NCI-H1417 treated with DMSO at 0.1 percent for 48 hours (cell line): ENCODE measurements at regions not wholly inside any gene's neighbourhood (a gene's known extent, or its start where the extent isn't known, plus 50 kb on each side); places are given as distances from the start of the nearest gene placed in this dataset.

Experiments used
- DNase-seq: peaks from one replicate; lab custom pipeline; 2025; lab: John Stamatoyannopoulos, UW

DNA sequence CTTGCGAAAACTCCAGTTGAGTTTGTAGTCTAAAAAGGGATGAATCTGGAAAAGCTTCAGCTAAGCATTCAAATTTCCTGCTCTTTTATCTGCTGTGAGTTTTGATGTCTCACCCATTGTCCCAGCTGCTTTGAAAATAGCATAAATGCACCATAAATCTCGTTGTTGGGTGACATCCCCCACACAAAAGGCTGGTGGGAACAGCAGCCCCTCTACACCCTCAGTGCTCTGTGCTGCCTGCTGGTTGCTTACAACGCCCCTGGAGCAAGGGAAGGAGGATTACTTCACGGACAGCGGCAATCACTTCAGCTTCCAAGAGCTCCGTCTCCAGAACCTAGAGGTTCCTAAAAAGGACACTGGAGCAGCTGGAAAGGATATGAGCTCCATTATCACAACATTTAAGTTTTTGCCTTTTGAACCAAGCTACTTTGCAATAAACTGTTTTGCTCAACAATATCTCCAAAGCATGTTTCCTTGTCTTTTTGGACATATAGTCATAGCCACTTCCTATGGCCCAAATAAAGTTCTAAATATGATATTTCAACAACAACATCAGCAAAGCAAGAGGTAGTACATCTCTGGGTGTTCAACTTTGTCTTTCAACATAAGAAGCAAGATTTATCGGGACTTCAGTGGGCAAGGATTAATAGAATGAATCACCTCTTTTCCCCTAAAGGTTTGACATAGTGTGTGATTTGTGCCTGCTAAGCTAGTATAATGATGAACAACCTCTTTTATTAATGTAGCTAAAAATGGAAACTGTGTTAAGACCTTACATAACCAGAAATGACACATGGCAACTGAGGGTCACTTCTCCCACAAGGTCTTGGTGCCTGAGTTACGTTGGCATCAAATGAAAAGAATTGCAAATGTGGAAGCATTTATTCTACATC lies 413.5 kb downstream of the TXNL1 start:
- no peak for DNase-seq

- DNase-seq: no peak
Observed at GRCh38 chr18:56221195-56222065, 417.0 kb downstream of the TXNL1 start.

DNA sequence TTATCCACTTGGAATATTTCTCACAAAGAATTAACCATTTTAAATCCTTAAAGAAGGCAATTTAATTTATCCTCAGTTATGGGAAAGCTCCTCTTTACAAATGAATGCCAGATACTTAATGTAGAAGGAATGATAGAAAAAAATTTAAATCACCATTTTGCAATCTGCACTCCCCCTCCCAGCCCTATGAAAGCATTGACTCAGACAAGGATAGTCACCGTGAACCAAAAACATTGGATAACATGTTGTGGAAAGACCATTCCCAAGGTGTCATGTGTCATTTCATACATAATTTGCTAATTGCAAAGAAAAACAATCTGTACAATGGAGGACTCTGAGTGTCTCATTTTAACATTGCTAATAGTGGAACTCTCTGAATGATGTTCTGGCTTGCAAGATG lies 421.0 kb downstream of the TXNL1 start:
- DNase-seq: no peak

DNA sequence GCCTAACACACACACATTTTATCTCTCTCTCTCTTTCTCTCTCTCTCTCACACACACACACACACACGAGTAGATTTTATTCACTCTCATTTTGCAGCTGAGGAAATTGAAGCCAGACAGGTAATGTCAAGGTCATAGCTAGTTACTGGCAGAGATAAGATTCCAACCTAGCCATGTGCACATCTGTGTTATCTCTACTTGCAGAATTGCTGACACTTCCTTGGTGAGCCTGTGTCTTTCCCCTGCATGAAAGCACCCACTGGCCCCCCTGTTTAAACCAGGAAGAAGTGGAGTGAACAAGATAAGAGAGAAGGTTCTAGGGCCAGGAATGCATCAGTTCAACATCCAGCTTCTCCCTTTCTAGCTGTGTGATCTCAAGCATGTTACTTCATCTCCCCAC lies 423.7 kb downstream of the TXNL1 start:
- DNase-seq: no peak

- no peak for DNase-seq
Observed at GRCh38 chr18:56210520-56210919, 427.9 kb downstream of the TXNL1 start.

DNA sequence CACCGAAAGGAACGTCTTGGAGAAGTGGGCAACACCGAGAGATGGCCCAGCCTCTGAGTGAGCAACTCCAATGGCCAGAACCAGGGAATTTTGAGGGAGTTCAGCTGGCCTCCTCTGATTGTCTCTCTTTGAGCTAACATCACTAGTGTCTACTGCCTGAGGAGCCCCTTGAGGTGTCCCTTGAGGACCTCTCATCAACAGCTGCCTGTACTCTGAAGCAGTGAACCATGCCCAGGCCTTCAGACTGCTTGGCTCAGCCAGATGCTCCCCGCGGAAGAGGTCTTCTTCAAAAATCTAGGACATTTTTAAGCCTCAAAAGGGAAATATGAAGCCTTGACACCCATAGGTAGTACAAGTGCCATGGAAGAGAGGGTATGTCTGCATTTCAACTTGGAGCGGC lies 430.4 kb downstream of the TXNL1 start:
- no peak for DNase-seq

- no peak for DNase-seq
Observed at GRCh38 chr18:56204052-56204451, 434.3 kb downstream of the TXNL1 start.

- no peak for DNase-seq
Observed at GRCh38 chr18:56202678-56203077, 435.7 kb downstream of the TXNL1 start.

DNA sequence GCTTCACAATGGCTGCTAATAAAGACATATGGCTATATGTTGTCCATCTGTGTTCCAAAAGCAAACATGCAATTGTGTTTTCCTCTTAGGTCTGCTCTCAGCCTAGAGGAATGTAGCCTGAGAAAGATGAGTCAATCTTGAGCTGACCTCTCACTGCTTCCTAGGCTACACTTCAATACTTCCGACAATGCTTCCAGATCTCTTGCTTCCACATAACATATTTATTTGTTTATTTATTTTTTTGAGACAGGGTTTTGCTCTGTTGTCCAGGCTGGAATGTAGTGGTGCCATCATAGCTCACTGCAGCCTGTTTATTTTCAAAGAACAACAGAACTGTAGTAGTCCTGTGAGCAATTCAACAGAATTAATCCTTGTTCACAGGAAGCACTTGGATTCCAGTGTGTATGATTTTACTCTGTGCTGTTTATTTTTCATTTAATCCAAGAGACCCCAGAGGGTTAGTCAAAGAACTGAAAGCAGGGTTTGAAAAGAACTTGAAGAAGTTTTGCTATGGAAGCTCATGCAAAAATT lies 437.9 kb downstream of the TXNL1 start:
- DNase-seq: no peak

- no peak for DNase-seq
Observed at GRCh38 chr18:56199580-56200330, 438.6 kb downstream of the TXNL1 start.

DNA sequence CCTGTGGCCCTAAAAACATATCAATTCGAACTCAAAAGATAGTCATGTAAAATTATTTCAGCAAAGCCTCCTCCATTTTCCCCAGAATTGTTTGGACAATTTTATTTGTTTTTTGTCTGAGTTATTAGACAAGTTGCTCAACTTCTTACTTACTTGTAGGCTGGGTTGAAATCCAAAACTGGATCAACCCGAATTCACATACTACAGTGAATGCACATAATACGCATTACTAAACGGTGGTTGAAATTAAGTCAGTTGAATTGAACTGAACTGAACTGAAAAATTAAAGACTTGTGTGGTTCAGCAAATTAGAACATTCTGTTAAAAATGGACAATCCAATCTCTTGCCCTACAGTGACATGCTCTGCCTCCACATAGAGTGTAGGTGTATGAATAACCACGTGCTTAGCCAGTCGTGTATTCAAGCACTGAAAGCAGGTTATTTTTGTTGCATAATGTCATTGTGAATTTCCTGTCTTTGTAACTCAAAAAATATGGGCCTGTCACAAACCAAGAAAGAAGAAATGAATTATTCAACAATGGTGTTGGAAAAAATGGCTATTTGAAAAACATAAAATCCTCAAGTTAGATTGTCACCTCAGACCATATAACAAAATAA lies 441.0 kb downstream of the TXNL1 start:
- DNase-seq: no peak

DNA sequence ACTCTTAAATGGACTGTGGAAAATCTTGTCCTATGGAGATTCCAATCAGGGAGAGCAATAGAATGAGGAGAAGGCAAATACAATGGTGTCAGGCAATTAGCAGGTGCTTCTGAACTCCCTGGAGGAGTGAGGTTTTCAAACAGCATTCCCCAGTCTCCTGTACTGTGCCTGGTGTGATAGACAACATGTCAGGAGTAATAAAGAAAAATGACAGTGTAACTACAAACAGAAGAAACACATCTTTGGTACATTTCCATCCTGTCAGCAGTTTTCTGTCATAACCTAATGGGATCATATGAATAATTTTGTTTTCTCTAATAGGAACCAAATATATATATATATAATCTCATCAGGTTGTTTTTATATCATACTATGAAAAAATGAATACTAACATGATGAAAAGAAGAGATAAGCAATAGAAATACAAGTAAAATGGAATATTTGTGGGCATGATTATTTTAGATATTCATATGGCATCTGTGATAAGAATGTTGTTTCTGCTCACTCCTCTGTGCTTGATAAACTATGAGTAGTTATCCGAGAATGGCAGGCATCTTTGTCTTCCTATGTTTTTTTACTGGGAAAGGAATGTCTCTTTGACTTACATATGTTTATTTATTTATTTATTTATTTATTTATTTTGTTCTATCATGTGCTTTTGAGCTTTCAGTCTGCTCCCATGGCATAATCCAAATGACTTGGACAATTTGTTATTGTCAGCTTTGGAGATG lies 441.7 kb downstream of the TXNL1 start:
- no peak for DNase-seq

GRCh38 chr18:56191334-56191733 lies 447.1 kb downstream of the TXNL1 start:
- DNase-seq: no peak

DNA sequence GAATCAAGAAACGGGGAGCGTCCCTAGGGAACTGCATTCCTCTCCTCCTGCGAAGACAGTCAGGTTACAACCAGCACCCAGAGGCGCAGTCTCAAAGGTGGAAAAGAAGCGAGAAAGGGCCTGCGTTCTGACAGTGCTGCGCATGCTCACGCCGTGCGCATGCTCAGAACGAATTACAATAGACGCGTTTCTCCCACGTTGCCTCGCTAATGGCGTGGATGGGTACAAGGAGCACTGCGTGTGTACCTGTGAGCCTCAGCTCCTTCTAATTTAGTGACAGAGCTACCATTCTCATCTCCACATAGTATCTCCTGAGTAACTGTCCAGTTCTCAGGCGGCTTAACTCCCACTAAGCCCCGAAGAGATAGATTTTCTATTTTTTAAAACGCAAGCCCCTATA lies 448.8 kb downstream of the TXNL1 start:
- DNase-seq: no peak

- no peak for DNase-seq
Observed at GRCh38 chr18:56188529-56189275, 449.7 kb downstream of the TXNL1 start.

GRCh38 chr18:56186319-56186718 lies 452.1 kb downstream of the TXNL1 start:
- DNase-seq: no peak

- no peak for DNase-seq
Observed at GRCh38 chr18:56185126-56185525, 453.3 kb downstream of the TXNL1 start.

- no peak for DNase-seq
Observed at GRCh38 chr18:56176751-56177150, 461.6 kb downstream of the TXNL1 start.

DNA sequence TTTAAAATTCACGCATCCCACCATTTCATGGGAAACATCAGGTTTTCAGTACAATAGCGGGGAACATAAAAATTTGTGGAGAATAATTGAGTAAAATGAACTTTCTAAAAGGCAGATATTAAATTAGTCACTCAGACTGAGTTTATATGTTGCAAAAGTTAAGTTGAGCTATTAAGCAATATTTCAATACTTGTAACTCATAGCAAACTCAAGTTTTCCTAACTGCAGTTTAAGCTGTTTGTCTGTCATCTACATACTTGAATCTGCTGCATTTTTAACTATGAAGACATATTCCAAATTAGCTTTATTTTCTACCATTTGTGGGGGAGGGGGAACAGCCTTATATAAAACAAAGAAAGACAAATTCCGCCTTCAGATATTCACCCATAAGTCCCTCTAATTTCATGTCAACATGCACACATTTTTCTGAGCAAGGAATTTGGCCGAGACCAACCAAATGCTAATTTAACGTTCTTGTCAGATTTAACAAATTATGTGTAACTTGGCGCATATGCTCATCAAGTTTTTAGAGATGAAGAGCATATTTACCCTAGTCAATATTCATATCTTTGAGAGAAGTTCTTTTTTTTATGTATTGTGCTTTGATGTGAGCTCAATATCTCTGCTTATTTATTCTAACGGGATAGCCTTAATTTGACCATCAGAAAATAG lies 462.9 kb downstream of the TXNL1 start:
- DNase-seq: no peak
